ENCODE measurements at regions not wholly inside any gene's neighbourhood (a gene's known extent, or its start where the extent isn't known, plus 50 kb on each side); places are given as distances from the start of the nearest gene placed in this dataset.

- TF ChIP-seq CTCF (conservative IDR thresholded peaks at IDR 0.05; ENCODE audit: low read depth, low read length) (no peak), EZH2 (IDR thresholded peaks at IDR 0.05; ENCODE audit: borderline replicate concordance, low read depth, low read length, poor library complexity, severe bottlenecking) (no peak)
Observed at GRCh38 chr4:8742546-8742945, 129.1 kb downstream of the HMX1 start.

Measured in A673 (cell line).